Pulmonary artery endothelial cell (primary cell): ENCODE measurements at regions not wholly inside any gene's neighbourhood (a gene's known extent, or its start where the extent isn't known, plus 50 kb on each side); places are given as distances from the start of the nearest gene placed in this dataset.

Source experiments
- DNase-seq: peaks from one replicate; pipeline ENCODE4 v3.0.0-alpha.2; 2011; ENCODE audit warnings: low read depth, low spot score

- no peak for DNase-seq
These were observed 104.6 kb upstream of the SMIM23 start for GRCh38 chr5:171681061-171681460.

- DNase-seq = peak; percentile 30
These were observed 103.9 kb upstream of the SMIM23 start for GRCh38 chr5:171681677-171682076.

- DNase-seq = no peak
These were observed 102.8 kb upstream of the SMIM23 start for GRCh38 chr5:171682801-171683200.

- no peak for DNase-seq
These were observed 101.4 kb upstream of the SMIM23 start for GRCh38 chr5:171684169-171684568.

GRCh38 chr5:171688696-171689495 is 96.7 kb upstream of the SMIM23 start:
- DNase-seq = no peak

- no peak for DNase-seq
These were observed 95.7 kb upstream of the SMIM23 start for GRCh38 chr5:171689853-171690417.

- no peak for DNase-seq
These were observed 93.5 kb upstream of the SMIM23 start for GRCh38 chr5:171692107-171692506.

- no peak for DNase-seq
These were observed 92.7 kb upstream of the SMIM23 start for GRCh38 chr5:171692936-171693335.

- DNase-seq = no peak
These were observed 92.2 kb upstream of the SMIM23 start for GRCh38 chr5:171693412-171693811.

GRCh38 chr5:171695804-171696203 is 89.8 kb upstream of the SMIM23 start:
- no peak for DNase-seq

GRCh38 chr5:171697221-171698102 is 88.2 kb upstream of the SMIM23 start:
- no peak for DNase-seq

- DNase-seq = no peak
These were observed 85.2 kb upstream of the SMIM23 start for GRCh38 chr5:171700318-171700912.

- no peak for DNase-seq
These were observed 84.5 kb upstream of the SMIM23 start for GRCh38 chr5:171701100-171701541.

- DNase-seq = no peak
These were observed 83.4 kb upstream of the SMIM23 start for GRCh38 chr5:171702135-171702770.

GRCh38 chr5:171703146-171703545 is 82.5 kb upstream of the SMIM23 start:
- no peak for DNase-seq

GRCh38 chr5:171705036-171705435 is 80.6 kb upstream of the SMIM23 start:
- DNase-seq = no peak

- no peak for DNase-seq
These were observed 79.7 kb upstream of the SMIM23 start for GRCh38 chr5:171705830-171706468.

- no peak for DNase-seq
These were observed 78.7 kb upstream of the SMIM23 start for GRCh38 chr5:171706736-171707441.

GRCh38 chr5:171707442-171707792 is 78.2 kb upstream of the SMIM23 start:
- no peak for DNase-seq

- DNase-seq = no peak
These were observed 75.7 kb upstream of the SMIM23 start for GRCh38 chr5:171709930-171710329.
